Stimulated activated CD4-positive, alpha-beta T cell treated with anti-CD3 and anti-CD28 coated beads, TNF-alpha, amount 100 ng/mL, for 1 hour (primary cell): ENCODE measurements at regions not wholly inside any gene's neighbourhood (a gene's known extent, or its start where the extent isn't known, plus 50 kb on each side); places are given as distances from the start of the nearest gene placed in this dataset.

Experiments
- DNase-seq, 3 donors: peaks; one replicate each; pipeline ENCODE4 v3.0.0-alpha.2; 2020; ENCODE audit warnings: low read depth in 3 of 3, low spot score in 1 of 3

GRCh38 chr3:17806876-17807275 lies 64.4 kb upstream of the TBC1D5 start:
- no peak for DNase-seq

- DNase-seq, result no peak
Observed at GRCh38 chr3:17806201-17806600, 63.8 kb upstream of the TBC1D5 start.

- no peak for DNase-seq
Observed at GRCh38 chr3:17805461-17805940, 63.1 kb upstream of the TBC1D5 start.

GRCh38 chr3:17802950-17803349 lies 60.5 kb upstream of the TBC1D5 start:
- DNase-seq, result no peak

GRCh38 chr3:17801131-17801530 lies 58.7 kb upstream of the TBC1D5 start:
- no peak for DNase-seq

- DNase-seq, result no peak
Observed at GRCh38 chr3:17800232-17800631, 57.8 kb upstream of the TBC1D5 start.

GRCh38 chr3:17799312-17799711 lies 56.9 kb upstream of the TBC1D5 start:
- DNase-seq, result no peak

GRCh38 chr3:17798000-17798399 lies 55.6 kb upstream of the TBC1D5 start:
- no peak for DNase-seq

- no peak for DNase-seq
Observed at GRCh38 chr3:17795711-17796110, 53.3 kb upstream of the TBC1D5 start.

- no peak for DNase-seq
Observed at GRCh38 chr3:17795280-17795679, 52.8 kb upstream of the TBC1D5 start.

- no peak for DNase-seq
Observed at GRCh38 chr3:17793542-17794195, 51.2 kb upstream of the TBC1D5 start.
